GM18511 (cell line): ENCODE measurements at regions not wholly inside any gene's neighbourhood (a gene's known extent, or its start where the extent isn't known, plus 50 kb on each side); places are given as distances from the start of the nearest gene placed in this dataset.

Experiments
- ATAC-seq: cut with Tn5 transposase; IDR thresholded peaks from one replicate; pipeline ENCODE4 v1.9.1; 2021; ENCODE audit warnings: mild to moderate bottlenecking, moderate library complexity; ENCODE audit not compliant: unreplicated experiment

DNA sequence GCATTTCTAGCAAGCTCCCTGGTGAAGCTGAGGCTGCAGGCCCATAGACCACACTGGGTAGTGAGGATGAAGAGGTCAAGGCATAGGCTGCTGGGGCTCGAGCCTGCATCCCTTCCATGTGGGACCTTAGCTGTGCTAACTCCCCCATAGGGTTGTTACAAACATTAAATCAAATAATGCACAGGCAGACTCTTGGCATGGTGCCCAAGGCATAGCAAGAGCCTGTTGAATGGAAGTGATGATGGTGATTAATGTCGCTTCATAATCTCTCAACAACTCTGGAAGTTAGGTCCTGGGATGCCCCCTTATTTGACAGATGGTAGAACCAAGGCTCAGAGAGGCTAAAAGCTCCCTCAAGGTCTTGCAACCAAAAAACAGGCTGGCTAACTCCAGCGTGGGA lies 283.9 kb upstream of the EEF2KMT start:
- no peak for ATAC-seq

DNA sequence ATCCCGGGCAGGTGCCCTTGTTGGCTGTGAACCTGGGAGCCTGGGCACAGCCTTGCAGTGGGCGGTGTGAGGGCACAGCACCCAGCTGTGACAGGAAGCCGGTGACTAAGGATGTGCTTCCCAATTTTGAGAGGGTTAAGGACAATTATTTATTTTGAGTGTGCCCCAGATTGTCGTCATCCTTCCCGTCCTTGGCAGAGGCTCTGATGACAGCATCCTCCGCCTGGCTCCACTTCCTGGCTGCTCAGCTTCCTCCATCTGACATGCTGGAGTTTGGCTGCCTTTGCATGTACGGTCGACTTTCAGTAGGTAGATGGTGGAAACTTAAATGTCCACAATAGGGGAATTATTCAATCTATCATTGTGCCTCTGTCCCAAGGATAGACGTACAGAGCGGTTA lies 282.4 kb upstream of the EEF2KMT start:
- no peak for ATAC-seq

GRCh38 chr16:5378531-5378930 lies 280.9 kb upstream of the EEF2KMT start:
- ATAC-seq = no peak

GRCh38 chr16:5377280-5377898 lies 279.8 kb upstream of the EEF2KMT start:
- no peak for ATAC-seq

DNA sequence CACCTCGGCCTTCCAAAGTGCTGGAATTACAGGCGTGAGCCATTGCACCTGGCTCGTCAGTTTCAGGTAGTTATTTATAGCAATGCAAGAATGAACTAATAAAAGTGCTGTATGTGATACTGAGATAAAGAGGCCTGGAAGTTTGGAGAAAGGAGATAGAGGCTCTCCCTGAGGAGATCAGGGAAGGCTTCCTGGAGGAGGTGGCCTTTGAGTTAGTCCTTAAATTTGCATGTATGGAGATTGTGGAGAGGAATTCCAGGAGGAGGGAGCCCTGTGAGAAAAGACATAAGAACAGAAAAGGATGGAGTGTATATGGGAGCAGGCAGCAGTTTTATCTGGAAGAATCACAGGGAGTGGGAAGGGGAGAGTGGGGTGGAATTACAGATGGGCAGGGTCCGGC lies 276.6 kb upstream of the EEF2KMT start:
- no peak for ATAC-seq

DNA sequence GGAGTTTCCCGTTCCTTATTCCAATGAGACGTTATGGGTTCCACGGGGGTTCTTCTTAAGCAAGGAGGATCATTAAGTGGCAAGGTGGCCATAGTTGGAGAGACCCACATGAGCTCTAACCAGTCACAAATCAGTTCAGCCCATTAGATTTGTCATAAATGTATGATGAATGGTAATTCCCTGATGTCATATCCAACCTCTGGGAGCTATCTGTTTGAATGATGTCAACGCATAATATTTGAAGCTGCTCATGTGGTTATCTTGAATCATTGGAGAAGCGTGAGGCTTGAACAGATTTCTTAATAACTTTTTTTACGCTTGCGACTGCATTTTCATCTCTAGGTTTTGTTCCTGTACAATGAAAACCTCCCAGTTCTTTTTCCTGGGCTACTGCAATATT lies 270.4 kb upstream of the EEF2KMT start:
- no peak for ATAC-seq

- no peak for ATAC-seq
Observed at GRCh38 chr16:5366126-5366525, 268.5 kb upstream of the EEF2KMT start.

- ATAC-seq = no peak
Observed at GRCh38 chr16:5364186-5364585, 266.6 kb upstream of the EEF2KMT start.

DNA sequence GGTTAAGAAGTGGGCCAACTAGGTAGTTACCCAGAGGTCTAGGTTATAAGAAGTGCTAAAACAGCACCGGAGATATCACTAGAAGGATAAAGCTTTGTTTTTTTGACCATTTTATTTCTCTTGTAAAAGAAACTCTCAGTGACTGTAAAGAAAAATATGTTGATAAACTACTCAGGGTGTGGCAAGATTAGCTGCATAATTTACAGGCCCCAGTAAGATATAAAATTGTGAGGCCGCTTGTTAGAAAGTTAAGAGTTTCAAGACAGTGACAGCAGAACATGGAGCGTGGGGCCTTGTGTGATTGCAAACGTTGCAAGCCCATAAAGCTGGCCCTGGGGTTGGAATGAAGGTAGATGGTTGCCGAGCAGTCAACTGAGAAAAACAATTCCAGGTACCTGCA lies 263.7 kb upstream of the EEF2KMT start:
- no peak for ATAC-seq

DNA sequence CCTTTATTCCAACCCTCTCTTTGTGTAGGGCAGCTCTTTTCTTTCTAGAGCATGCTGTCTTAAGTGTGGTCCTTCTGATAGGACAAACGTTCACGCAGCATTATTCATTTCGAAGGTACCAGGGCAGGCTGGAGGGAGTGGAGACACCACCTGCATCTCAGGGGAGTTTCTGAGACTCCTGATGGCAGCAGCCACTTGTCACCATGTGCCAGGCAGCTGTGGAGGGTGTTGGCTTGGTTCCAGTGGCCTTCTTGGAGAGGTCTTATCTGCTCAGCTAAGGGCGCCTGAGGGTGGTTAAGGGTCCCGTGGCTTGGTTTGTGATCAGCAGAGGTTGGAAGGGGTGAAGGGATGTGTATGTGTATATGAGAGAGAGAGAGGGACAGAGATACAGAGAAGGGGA lies 257.1 kb upstream of the EEF2KMT start:
- ATAC-seq = no peak

DNA sequence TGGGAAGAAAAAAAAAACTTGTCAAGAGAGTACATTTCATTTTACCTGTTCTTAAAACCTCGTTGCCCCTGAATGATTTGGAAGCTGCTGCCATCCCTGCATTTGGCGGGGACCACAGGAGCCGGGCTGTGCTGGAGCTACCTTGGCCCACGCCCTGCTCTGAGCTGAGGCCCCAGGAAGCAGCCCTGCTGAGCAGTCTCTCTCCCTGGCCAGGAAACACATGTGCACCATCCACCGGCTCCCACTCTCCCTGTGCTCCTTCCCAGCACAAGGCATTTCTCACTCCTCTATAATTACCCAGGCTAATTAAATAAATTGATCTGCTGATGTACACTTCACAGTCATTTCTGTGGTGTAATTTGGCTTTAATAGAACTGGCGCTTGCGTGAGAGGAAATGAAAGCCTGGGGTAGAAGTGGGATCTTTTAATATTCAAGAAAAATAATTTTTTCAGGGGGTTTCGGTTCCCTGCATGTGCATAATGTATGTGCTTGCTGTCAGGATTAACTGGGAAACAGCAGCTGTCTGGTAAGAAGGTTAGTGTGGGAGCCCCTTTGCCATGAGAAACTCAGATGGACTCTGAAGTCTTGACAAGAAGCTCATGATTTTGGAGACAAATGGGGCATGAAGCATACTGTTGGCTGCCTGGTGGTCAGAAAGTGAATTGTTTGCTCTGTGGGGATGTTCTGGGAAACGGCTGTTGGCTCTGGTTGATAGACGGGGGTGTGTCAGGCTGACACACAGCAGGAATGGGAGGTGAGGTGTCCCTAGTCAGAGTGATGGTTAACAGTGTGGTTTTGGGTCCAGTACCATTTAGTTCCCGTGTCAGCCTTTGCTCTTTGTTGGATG lies 252.3 kb upstream of the EEF2KMT start:
- ATAC-seq = no peak

GRCh38 chr16:5349101-5349500 lies 251.5 kb upstream of the EEF2KMT start:
- ATAC-seq = no peak

- ATAC-seq = no peak
Observed at GRCh38 chr16:5347561-5347960, 250.0 kb upstream of the EEF2KMT start.

DNA sequence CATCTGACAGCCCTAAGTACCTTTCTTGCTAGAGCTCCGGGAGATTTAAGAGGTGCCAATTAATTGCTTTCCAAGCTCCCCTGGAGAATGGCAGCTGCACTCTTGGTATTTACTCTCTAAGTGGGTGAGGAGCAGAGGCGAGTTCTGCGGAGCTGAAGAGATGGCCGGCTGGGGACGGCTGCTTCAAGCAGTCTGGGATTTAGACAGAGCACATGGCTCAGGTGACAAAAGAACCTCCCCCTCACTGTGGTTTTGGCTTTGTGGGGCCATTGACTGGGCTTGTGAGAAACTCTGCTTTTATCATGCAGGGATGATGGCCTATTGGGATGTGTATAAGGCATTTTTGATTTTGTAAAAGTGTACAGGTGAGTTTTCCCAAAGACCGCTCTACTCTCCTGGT lies 239.3 kb upstream of the EEF2KMT start:
- no peak for ATAC-seq

GRCh38 chr16:5333991-5334390 lies 236.4 kb upstream of the EEF2KMT start:
- ATAC-seq = no peak

GRCh38 chr16:5333126-5333525 lies 235.5 kb upstream of the EEF2KMT start:
- ATAC-seq = no peak

GRCh38 chr16:5330058-5330457 lies 232.5 kb upstream of the EEF2KMT start:
- ATAC-seq = no peak

DNA sequence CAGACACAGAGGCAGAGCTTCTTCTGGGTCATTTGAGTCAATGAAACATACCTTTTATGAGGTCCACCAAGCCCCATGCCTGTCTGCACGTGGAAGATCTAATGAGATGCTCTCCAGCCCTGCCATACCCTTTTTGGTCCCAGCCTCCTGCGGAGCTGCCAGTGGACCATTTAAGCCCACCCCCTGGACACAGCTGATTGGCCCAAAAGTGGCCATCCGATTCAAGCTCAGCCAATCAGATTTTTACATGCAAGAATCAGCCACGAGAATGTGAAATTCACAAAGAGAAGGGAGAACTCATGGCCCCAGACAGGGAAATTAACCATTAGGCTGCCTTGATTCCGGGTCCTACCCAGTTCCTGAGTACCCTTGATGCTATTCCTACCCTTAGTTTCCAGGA lies 231.0 kb upstream of the EEF2KMT start:
- ATAC-seq = no peak

DNA sequence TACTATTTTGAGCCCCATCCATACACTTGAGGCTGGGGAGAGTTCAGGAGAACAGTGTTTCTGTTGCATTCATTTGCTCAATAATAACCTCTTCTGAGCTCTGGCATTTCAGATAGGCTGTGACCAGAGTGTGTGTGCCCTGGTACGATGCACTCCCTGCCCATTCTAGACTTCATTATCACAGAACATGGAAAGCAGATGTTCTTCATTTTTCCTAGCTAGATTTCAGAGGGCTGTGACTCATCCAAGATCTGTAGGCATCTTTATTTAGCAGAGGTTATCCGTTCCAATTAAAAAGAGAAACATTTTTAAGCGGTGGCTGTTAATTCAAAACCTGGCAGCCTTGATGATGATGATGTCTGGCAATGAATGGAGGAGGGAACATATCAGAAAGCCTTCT lies 228.8 kb upstream of the EEF2KMT start:
- no peak for ATAC-seq

DNA sequence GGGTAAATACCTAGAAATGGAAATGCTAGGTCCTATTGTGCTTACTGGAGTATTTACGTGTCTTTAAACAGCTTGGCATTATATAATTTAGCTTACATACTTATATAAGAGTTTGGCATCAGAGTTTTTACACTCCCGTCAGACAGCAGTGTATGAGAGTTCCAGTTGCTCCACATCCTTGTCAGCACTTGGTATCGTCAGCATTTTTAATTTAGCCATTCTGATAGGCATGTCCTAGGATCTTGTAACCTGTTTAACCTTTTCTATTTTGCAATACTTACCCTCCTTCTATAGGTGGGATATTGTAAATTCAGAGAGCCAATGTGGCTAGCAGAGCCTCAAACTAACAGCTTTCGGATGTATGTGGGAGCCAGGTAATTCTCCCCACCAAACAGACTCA lies 228.3 kb upstream of the EEF2KMT start:
- ATAC-seq = no peak

DNA sequence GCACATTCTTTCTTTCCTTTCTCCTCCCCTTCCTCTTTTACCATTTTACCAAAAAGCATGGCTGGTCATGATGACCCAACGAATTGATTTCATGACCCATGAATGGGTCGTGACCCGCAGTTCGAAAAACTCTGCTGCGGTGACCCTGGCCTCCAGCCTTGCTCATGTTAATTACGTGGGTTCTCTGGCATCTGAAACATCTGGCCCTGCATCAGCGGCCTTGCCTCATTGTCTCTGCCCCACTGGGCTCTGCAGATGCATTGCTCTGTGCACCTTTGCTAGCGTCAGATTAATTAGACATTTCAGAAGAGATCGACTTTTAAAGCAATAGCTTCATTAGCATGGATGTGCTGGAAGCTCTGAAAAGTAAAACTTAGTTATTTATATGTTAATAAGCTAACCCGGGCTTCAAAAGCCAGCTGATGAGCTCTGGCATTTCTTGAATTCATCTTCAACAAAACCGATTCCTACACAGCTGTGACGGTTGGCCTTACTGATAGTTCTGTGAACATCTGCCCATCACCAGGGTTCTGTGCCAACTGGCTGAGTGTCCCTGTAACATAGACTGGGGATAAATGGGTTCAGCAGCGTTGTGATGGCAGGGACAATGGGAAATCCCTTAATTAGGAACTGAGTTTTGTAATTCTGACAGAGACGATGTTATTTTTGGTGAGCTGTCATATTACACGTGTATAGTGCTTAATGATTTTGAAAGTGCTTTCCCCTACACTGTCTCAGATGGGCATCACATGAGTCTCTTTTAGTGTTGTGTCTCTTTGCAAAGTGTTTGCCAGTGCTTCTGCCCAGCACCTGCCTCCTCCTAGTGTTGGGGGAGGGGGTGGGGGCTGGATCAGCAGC lies 225.9 kb upstream of the EEF2KMT start:
- no peak for ATAC-seq

- no peak for ATAC-seq
Observed at GRCh38 chr16:5321930-5322329, 224.3 kb upstream of the EEF2KMT start.
